T47D (cell line): ENCODE measurements at regions not wholly inside any gene's neighbourhood (a gene's known extent, or its start where the extent isn't known, plus 50 kb on each side); places are given as distances from the start of the nearest gene placed in this dataset.

Experiments used
- DNase-seq, 2 experiments: peaks; one replicate each; pipeline versions ENCODE4 v3.0.0 to v3.0.0-alpha.2; 2011 to 2012; ENCODE audit warnings: low read depth in 1 of 2, low spot score in 1 of 2
- JUND ChIP-seq: IDR thresholded peaks from 2 replicates; pipeline ENCODE4 v1.6.1; 2012; ENCODE audit warnings: low read depth
- in situ Hi-C: cut with HindIII; loops from 2 replicates; pipeline ENCODE4 v1.10.0; 2016; ENCODE audit warnings: low sequenced_read_pairs, low pct_unique_long_range_greater_than_20kb

DNA sequence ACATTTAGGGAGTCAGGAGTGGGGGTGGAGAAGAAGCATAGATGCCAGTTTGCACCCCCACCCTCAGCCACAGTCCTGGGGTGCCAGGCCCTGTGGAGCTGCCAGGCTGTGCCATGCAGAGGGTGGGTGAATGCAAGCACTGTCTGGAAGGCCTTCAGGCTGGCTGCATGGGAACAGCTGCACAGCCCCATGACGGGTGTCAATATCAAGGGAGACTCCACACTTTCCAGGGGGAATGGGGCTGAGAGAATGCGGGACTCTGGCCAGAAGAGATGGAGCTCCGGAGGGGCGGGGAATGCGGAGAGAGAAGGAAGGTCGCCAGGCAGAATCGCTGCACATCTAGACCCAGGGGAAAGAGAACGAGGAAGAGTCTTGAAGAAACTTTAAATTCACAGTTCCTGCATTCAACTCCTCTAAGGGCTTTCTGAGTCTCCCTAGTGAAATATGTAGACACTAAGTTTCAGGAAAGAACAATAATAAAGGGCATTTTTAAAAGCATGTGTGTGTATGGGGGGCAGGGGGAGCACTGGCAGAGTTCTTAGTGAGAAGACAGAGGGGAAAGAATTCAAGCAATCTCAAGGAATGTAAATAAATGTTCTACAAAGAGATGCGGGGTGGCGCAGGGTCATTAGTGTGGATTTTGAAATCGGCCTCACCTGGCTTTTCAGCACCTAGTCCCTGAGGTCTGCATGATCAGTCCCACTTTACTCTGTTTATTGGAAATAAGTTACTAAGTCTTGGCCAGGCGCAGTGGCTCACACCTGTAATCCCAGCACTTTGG, 59.1 kb downstream of the BOD1 start:
- no peak for TF ChIP-seq JUND
- no peak for DNase-seq
- in situ Hi-C loops = no loop called here

DNA sequence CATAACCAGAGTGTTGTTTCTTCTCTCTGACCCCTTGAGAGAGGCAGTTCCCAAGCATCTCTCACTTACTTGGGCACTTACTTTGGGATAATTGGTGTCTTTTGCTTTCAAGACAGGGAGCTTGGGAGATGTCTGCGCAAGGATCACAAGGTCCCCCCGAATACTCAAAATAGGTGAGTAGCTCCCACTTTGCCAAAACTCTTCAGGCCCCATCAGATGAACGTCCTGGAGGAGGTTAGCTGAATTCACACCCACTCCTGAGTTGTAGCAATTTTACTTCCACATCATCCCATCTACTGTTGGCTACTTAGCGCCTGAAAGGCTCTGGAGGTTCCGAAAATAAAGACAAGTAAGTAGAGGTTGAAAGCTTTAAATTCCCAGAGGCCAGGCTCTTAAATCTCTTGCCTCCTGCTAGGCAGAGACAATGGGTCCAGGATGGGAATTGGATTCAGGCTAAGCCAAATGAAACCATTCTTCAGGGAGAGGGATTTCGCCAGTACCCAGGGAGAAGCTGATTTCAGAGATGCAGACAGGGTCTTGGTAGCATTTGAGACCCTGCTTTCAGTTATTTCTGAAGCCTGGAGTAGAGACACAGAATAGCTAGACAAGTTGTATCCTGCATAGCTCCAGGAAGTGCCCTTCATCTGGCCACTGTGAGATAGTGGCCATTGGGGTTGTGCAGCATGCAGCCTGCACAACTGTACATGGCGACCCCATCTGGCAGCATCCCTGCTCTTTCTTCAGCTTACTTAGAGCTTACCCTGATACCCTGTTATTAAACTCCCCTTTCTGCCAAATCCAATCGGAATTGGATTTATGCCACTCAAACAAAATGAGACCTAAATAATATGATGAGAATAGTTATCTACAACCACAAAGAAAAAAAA, 60.1 kb downstream of the BOD1 start:
- no peak for DNase-seq

DNA sequence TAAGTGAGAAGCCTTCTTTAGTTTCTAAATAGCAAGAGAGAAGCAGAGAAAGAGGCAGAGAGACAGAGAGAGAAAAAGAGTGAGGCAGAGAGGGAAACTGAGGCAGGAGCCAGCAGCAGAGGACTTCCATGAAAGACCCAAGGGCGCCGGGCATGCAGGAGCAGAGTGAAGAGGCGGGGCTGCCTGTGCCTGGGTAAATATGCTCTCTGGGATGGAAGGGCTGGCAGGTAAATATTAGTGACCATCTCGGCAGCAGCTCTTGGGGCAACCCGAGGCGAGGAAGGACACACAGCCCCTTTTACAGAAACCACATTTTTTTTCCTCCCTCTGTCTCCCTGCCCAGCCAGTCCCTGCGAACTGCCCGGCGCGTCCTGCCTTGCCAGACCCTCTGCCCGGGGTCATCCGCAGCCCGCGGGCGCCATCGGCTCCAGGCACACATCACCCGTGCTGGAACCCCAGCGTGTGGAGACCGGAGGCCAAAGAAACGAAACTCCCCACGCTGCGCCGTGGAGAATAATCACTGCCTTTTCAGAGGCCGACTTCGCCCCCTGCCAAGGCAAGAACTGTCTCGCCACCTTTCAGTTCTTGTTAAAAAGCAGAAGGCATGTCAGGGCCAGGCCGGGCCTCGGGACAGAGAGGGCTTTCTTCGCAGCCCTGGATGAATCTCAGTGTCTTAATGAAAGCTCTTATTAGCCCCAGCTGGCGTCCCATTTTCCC, 61.3 kb downstream of the BOD1 start:
- DNase-seq = peak in 1 of 2 experiments; percentile 54
- in situ Hi-C loops = no loop called here
- TF ChIP-seq JUND = no peak

More for the DNA sequence above, 60.1 kb downstream of the BOD1 start:
- no peak for TF ChIP-seq JUND
- in situ Hi-C loops = no loop called here

DNA sequence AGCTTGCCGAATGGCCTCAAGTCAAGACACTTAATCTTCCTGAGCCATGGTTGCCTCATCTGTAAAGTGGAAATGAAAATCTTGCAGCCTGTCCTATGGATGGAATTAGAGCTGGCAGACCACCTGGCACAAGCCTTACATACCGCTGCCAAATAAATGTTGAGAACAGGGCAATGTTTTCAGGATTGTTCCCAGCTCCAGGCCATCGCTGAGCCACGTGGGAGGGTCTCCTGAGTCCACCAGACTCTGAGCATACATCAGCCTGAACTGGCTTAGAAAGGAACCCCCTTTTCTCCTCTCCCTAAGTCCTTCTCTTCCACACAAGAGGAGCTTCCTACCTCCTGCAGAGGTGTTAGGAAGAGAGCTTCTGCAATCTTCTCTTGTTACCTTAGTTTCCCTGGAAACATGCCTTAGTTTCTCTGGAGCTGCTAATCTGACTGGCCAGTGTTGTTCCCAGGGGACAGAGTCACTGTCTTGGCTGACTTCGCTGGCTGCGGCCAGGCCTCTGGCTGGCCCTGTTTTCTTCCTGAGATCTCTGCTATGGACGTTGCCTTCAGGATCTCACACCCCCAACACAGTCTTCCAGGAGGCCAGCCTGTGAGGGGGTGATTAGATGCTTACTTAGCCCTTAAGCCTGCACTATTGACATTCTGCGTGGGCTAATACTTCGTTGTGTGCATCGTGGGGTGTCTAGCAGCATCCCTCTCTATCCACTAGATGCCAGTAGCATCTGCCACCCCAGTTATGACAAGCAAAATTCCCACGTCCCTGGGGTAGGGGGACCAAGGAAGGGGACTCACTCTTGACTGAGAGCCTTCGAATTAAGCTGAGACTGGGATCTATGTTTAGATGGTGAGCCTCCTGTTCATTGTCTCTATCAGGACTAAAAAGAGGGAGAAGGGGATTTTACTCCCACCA, 62.2 kb downstream of the BOD1 start:
- no peak for TF ChIP-seq JUND
- peak in 1 of 2 experiments; percentile 50 for DNase-seq
- in situ Hi-C loops = no loop called here

DNA sequence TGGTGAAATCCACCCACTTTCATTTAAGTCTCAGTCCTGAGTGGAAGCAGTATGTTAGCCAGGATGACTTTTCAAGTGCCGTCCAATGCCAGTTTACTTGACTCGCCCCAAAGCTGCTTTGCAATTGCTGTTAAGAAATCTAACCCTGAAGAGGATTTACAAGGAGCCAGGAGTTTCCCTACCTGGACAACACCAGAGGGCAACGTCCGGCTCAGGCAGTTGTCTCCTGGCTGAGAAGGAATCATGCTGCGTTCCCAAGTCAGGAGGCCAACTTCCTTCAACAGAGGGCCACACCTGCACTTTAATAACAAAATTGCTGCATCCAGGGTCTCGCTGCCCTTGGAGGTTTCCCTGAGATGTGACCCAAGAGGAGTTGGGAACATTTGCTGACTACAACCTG, 65.8 kb downstream of the BOD1 start:
- DNase-seq = peak in 1 of 2 experiments; percentile 60
- no peak for TF ChIP-seq JUND
- in situ Hi-C loops = no loop called here

DNA sequence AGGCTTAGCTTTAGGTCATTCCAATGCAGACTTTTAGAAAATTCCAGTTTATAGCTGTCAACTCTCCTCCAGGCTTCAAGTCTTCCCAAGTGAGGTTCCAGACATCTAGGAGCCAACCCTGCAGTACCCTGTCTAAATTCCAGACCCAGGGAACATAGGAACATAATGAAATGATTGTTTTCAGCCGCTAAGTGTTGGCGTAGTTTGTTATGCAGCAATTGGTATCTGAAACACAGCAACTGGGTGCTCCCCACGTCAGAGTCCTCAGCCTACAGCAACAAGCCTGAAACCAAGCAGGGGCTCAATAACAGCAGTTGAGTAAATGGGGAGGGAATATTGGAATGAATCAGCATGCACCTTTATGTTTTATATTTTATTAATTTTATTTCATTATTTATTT, 66.8 kb downstream of the BOD1 start:
- TF ChIP-seq JUND = no peak
- DNase-seq = no peak
- in situ Hi-C loops = no loop called here

DNA sequence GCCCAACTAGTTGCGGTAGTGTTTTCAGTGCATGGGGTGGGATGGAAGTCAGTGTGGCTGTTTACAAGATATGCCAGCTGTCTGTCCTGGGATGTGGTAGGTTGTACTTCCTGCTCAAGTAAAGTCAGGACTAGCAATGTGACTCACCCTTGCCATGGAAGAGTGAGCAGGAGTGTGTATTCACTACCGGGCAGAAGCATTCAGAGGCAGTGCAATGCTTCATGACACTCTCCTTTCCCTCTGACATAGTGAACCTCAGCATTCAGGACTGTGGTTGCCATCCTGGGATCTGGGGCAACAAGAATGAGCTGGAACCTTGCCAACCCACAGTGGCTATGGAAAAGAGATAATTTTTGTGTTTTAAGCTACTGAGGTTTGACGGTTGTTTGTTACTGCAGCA, 68.9 kb downstream of the BOD1 start:
- no peak for TF ChIP-seq JUND
- DNase-seq = peak in 1 of 2 experiments; percentile 42
- in situ Hi-C loops = no loop called here

DNA sequence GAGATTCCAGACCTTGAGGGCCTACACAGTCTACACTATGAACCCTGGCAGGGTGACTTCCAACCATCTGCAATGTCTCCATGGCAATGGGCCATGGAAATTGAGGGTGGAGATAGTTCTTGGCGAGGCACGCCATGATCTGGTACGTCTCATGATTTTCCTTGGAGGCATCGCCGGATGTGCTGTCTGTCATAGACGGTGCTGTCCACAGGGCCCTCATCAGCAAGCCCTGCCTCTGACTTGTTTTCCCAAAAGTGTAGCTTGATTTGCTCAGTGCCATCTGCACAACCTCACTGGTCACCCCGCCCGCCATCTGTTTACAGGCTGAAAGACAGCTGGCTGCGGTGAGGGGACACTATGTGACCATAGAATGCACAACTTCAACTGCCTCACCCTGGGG, 73.5 kb downstream of the BOD1 start:
- no peak for DNase-seq
- in situ Hi-C loops = no loop called here
- TF ChIP-seq JUND = no peak

DNA sequence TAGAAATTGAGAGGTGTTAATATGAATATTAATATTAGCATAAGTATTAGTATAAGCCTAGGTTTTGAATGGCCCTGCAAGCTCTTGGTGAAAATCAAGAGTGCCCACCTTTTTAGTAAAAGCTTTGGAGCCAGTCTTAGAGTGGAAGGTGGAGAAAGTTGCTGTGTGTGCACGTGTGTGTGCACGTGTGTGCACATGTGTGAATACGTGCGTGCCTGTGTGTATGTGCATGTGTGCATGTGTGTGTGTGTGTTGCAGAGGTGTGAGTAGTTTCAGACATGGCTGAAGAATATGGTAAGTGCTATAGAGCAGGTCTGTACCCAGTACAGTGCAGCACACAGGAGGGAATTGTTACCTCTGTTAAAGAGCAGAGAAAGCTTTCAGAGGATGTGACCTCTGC, 74.3 kb downstream of the BOD1 start:
- no peak for TF ChIP-seq JUND

DNA sequence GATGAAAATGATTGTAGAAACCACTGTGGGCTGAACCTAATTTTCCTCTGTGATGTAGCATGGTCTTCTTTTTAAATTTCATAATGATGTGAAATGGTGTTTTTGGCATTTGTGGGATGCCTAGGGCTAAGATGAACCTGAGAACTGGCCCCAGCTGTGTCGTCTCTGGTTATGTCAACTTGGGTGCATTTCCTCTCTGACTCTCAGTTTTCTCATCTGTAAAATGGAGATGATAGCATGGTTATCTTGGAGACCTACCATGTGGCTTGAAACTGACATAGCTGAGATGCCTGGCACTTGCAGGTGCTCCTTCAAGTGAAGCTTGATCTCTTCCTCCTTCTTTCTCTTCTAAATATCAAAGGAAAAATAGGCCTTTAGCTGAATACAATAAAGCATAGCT, 77.8 kb downstream of the BOD1 start:
- no peak for DNase-seq
- TF ChIP-seq JUND = no peak
- in situ Hi-C loops = no loop called here

More for the DNA sequence above, 74.3 kb downstream of the BOD1 start:
- in situ Hi-C loops = no loop called here
- DNase-seq = no peak

DNA sequence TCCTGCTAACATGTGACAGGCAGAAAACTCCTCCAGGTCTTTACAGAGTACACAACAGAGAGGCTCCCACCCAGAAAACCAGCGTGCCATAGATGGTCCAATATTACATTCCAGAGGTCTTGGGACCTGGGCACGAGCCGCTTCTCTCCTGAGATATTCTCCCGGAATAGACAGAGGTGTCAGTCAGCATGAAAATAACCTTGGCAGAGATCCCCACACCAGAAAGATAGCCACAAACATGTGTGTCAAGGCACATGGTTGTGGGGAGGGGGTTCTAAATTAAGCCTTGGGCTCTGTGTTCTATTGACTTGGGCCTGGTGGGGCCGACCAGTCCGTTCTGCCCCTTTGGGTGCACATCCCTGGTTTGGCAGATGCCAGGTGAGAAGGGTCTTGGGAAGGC, 78.4 kb downstream of the BOD1 start:
- no peak for TF ChIP-seq JUND
- in situ Hi-C loops = no loop called here
- DNase-seq = no peak

DNA sequence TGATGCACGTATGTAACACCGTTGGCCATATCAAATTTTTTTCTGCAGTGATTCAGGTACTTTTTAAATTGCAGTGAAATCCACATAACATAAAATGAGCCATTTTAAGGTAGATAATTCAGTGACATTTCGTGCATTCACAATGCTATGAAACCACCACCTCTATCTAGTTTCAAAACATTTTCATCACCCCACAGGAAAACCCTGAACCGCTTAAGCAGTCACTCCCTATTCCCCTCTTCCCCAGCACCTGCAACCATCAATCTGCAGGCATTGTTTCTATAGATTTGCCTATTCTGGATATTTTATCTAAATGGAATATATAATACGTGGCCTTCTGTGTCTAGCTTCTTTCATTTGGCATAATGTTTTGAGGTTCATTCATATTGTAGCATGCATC, 79.2 kb downstream of the BOD1 start:
- no peak for DNase-seq
- no peak for TF ChIP-seq JUND
- in situ Hi-C loops = no loop called here
